ENCODE measurements at regions not wholly inside any gene's neighbourhood (a gene's known extent, or its start where the extent isn't known, plus 50 kb on each side); places are given as distances from the start of the nearest gene placed in this dataset.

GRCh38 chr16:85971902-85972638, 73.1 kb downstream of the IRF8 start:
- no peak for DNase-seq

GRCh38 chr16:85974428-85975375, 75.7 kb downstream of the IRF8 start:
- no peak for DNase-seq

GRCh38 chr16:85975451-85975981, 76.6 kb downstream of the IRF8 start:
- no peak for DNase-seq

- no peak for DNase-seq
These were observed 79.4 kb downstream of the IRF8 start for GRCh38 chr16:85978291-85978775.

GRCh38 chr16:85978976-85979375, 80.0 kb downstream of the IRF8 start:
- no peak for DNase-seq

- no peak for DNase-seq
These were observed 80.6 kb downstream of the IRF8 start for GRCh38 chr16:85979605-85980004.

- no peak for DNase-seq
These were observed 81.7 kb downstream of the IRF8 start for GRCh38 chr16:85980686-85981085.

- DNase-seq, result no peak
These were observed 83.0 kb downstream of the IRF8 start for GRCh38 chr16:85981826-85982562.

GRCh38 chr16:85982563-85982939, 83.6 kb downstream of the IRF8 start:
- no peak for DNase-seq

- DNase-seq, result no peak
These were observed 84.1 kb downstream of the IRF8 start for GRCh38 chr16:85983064-85983463.

- no peak for DNase-seq
These were observed 84.8 kb downstream of the IRF8 start for GRCh38 chr16:85983606-85984230.

GRCh38 chr16:85984231-85984880, 85.4 kb downstream of the IRF8 start:
- DNase-seq, result no peak

GRCh38 chr16:85984947-85985451, 86.0 kb downstream of the IRF8 start:
- DNase-seq, result no peak

- no peak for DNase-seq
These were observed 88.2 kb downstream of the IRF8 start for GRCh38 chr16:85986931-85987749.

GRCh38 chr16:85987750-85988078, 88.8 kb downstream of the IRF8 start:
- DNase-seq, result no peak

- DNase-seq, result no peak
These were observed 89.3 kb downstream of the IRF8 start for GRCh38 chr16:85988306-85988705.

- no peak for DNase-seq
These were observed 89.9 kb downstream of the IRF8 start for GRCh38 chr16:85988723-85989313.

GRCh38 chr16:85989376-85989775, 90.4 kb downstream of the IRF8 start:
- DNase-seq, result no peak

- DNase-seq, result no peak
These were observed 91.1 kb downstream of the IRF8 start for GRCh38 chr16:85989863-85990643.

- DNase-seq, result no peak
These were observed 91.9 kb downstream of the IRF8 start for GRCh38 chr16:85990861-85991301.
